DOHH2 (cell line): ENCODE measurements at regions not wholly inside any gene's neighbourhood (a gene's known extent, or its start where the extent isn't known, plus 50 kb on each side); places are given as distances from the start of the nearest gene placed in this dataset.

Experiments
- EZH2phosphoT487 ChIP-seq: fragments of 200-600 bp; sonication (generic); IDR thresholded peaks from 2 replicates; pipeline ENCODE4 v1.6.1; 2017; ENCODE audit warnings: borderline replicate concordance, mild to moderate bottlenecking, antibody characterized with exemption, low read length, moderate library complexity, mixed read lengths
- TF ChIP-seq, protein P1 (sequence below): fragments of 200-600 bp; sonication (generic); IDR thresholded peaks from one replicate; pipeline ENCODE4 v1.5.1; 2014; ENCODE audit warnings: antibody characterized with exemption, mild to moderate bottlenecking, low read depth, low read length; ENCODE audit not compliant: poor library complexity, severe bottlenecking

DNA sequence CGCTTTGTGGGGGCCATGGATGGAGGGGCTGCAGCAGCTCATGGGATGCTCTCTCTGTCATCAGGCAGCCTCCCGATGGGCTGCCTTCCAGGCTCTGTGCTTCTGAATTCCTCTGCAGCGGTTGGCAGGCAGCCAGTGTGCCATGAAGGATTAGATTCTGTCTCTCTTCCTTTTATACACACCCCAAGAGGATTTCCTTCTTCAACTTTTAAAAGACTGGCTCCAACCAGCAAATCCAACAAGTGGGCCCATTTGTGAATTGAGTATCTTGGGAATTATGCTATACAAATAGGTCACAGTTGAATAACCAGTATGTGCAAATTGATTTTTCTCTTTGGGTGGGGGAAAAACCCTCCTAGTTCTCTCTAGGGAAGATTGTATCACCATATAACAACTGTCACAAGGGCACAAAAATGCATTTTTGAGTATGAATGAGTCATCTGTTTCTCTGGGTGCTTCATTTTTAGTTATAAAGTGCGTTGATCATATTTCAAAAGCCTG, 96.8 kb upstream of the FAT1 start:
- TF ChIP-seq, protein P1, sequence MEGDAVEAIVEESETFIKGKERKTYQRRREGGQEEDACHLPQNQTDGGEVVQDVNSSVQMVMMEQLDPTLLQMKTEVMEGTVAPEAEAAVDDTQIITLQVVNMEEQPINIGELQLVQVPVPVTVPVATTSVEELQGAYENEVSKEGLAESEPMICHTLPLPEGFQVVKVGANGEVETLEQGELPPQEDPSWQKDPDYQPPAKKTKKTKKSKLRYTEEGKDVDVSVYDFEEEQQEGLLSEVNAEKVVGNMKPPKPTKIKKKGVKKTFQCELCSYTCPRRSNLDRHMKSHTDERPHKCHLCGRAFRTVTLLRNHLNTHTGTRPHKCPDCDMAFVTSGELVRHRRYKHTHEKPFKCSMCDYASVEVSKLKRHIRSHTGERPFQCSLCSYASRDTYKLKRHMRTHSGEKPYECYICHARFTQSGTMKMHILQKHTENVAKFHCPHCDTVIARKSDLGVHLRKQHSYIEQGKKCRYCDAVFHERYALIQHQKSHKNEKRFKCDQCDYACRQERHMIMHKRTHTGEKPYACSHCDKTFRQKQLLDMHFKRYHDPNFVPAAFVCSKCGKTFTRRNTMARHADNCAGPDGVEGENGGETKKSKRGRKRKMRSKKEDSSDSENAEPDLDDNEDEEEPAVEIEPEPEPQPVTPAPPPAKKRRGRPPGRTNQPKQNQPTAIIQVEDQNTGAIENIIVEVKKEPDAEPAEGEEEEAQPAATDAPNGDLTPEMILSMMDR: no peak
- TF ChIP-seq EZH2phosphoT487: no peak
